CD14-positive monocyte (primary cell): ENCODE measurements at regions not wholly inside any gene's neighbourhood (a gene's known extent, or its start where the extent isn't known, plus 50 kb on each side); places are given as distances from the start of the nearest gene placed in this dataset.

Experiments used
- DNase-seq, 3 donors: peaks; one replicate each; pipeline ENCODE4 v3.0.0-alpha.2; 2011 to 2022
- H2AFZ ChIP-seq: 2 replicates; pipeline ENCODE4 v1.6.0; 2012; ENCODE audit warnings: mild to moderate bottlenecking, low read depth, low read length, inconsistent platforms; ENCODE audit not compliant: insufficient read depth, poor library complexity, severe bottlenecking
- H3K27ac ChIP-seq, 2 donors: 1 replicate in 1 of 2; 2 replicates in 1 of 2; pipeline ENCODE4 v1.5.1; 2012 to 2013; ENCODE audit warnings: low read length in 2 of 2, control low read depth in 1 of 2, inconsistent platforms in 1 of 2, low read depth in 1 of 2, mild to moderate bottlenecking in 1 of 2
- H3K27me3 ChIP-seq, 2 donors: one replicate each; pipeline versions ENCODE4 v1.6.0 to v1.6.1; 2011 to 2013; ENCODE audit warnings: low read length in 2 of 2; ENCODE audit not compliant: control insufficient read depth in 2 of 2, insufficient read depth in 2 of 2
- H3K36me3 ChIP-seq, 2 donors: replicated peaks in 1 of 2; 1 replicate in 1 of 2; 2 replicates in 1 of 2; pipeline versions ENCODE4 v1.5.1 to v1.6.1; 2012 to 2013; ENCODE audit warnings: low read length in 2 of 2, control low read depth in 1 of 2, inconsistent platforms in 1 of 2, mild to moderate bottlenecking in 1 of 2; ENCODE audit not compliant: insufficient read depth in 2 of 2, control insufficient read depth in 1 of 2
- H3K4me1 ChIP-seq, 2 donors: 1 replicate in 1 of 2; 2 replicates in 1 of 2; pipeline versions ENCODE4 v1.5.1 to v1.6.1; 2012 to 2013; ENCODE audit warnings: low read length in 2 of 2, control low read depth in 1 of 2, inconsistent platforms in 1 of 2, mild to moderate bottlenecking in 1 of 2, moderate library complexity in 1 of 2; ENCODE audit not compliant: insufficient read depth in 2 of 2, control insufficient read depth in 1 of 2
- H3K4me2 ChIP-seq: replicated peaks from 2 replicates; pipeline ENCODE3; 2012; ENCODE audit warnings: low read length, moderate library complexity, mild to moderate bottlenecking; ENCODE audit not compliant: poor library complexity, severe bottlenecking; ENCODE audit errors: extremely low read depth
- H3K4me3 ChIP-seq, 3 experiments: fragments of 200-600 bp in 1 of 3; sonication (generic) in 1 of 3; replicated peaks in 1 of 3; 1 replicate in 2 of 3; 2 replicates in 1 of 3; pipeline ENCODE4 v1.5.1; 2011 to 2013; ENCODE audit warnings: low read length in 3 of 3, mild to moderate bottlenecking in 3 of 3, control low read depth in 2 of 3, low read depth in 2 of 3, inconsistent platforms in 1 of 3, moderate library complexity in 1 of 3
- H3K79me2 ChIP-seq: 2 replicates; pipeline ENCODE4 v1.6.0; 2012; ENCODE audit warnings: mild to moderate bottlenecking, control low read depth, inconsistent platforms, low read length, moderate library complexity; ENCODE audit not compliant: insufficient read depth
- H3K9ac ChIP-seq: 2 replicates; pipeline ENCODE4 v1.6.0; 2017; ENCODE audit warnings: low read length, mild to moderate bottlenecking; ENCODE audit not compliant: insufficient read depth, poor library complexity, severe bottlenecking
- H3K9me3 ChIP-seq, 2 donors: replicated peaks in 1 of 2; 1 replicate in 1 of 2; 2 replicates in 1 of 2; pipeline versions ENCODE4 v1.5.1 to v1.6.1; 2012 to 2013; ENCODE audit warnings: low read length in 2 of 2, control low read depth in 1 of 2; ENCODE audit not compliant: control insufficient read depth in 1 of 2, insufficient read depth in 1 of 2
- H4K20me1 ChIP-seq: 2 replicates; pipeline ENCODE4 v1.6.0; 2012; ENCODE audit warnings: mild to moderate bottlenecking, low read length, control low read depth, moderate library complexity; ENCODE audit not compliant: insufficient read depth
- H3K27ac Mint-ChIP-seq, 7 donors: one replicate each; pipeline ENCODE4 v1.8.0; 2020; ENCODE audit warnings: mild to moderate bottlenecking in 7 of 7, mixed read lengths in 7 of 7, moderate library complexity in 6 of 7, inconsistent platforms in 2 of 7
- H3K27me3 Mint-ChIP-seq, 3 donors: one replicate each; pipeline ENCODE4 v1.8.0; 2021 to 2022; ENCODE audit warnings: low read depth in 3 of 3, mild to moderate bottlenecking in 3 of 3, mixed read lengths in 3 of 3, moderate library complexity in 3 of 3, inconsistent platforms in 1 of 3
- H3K36me3 Mint-ChIP-seq, 2 donors: one replicate each; pipeline ENCODE4 v1.8.0; 2020; ENCODE audit warnings: mixed read lengths in 2 of 2, inconsistent platforms in 1 of 2, mild to moderate bottlenecking in 1 of 2
- H3K4me1 Mint-ChIP-seq: one replicate; pipeline ENCODE4 v1.8.0; 2020; ENCODE audit warnings: mild to moderate bottlenecking, mixed read lengths
- H3K4me3 Mint-ChIP-seq, 2 donors: one replicate each; pipeline ENCODE4 v1.8.0; 2020; ENCODE audit warnings: mild to moderate bottlenecking in 2 of 2, mixed read lengths in 2 of 2, moderate library complexity in 1 of 2
- H3K9me3 Mint-ChIP-seq, 7 donors: one replicate each; pipeline ENCODE4 v1.8.0; 2020 to 2022; ENCODE audit warnings: mixed read lengths in 7 of 7, mild to moderate bottlenecking in 6 of 7, moderate library complexity in 6 of 7, inconsistent platforms in 2 of 7
- WGBS: methylation state at CpG from one replicate; pipeline ENCODE4 v1.1.5; 2013; ENCODE audit warnings: missing lambda C conversion rate; ENCODE audit not compliant: insufficient coverage; 5-methylcytosine and 5-hydroxymethylcytosine counted together
- intact Hi-C, 2 donors: fragments of 100-400 bp; cut with micrococcal nuclease; formaldehyde crosslinking; loops; one replicate each; pipeline versions ENCODE4 v1.15.0 to v1.15.1; 2023
- TF ChIP-seq, protein P1 (sequence below): fragments of 200-600 bp; IDR thresholded peaks from one replicate; pipeline ENCODE4 v1.8.0; 2022; ENCODE audit warnings: antibody characterized with exemption, mild to moderate bottlenecking

DNA sequence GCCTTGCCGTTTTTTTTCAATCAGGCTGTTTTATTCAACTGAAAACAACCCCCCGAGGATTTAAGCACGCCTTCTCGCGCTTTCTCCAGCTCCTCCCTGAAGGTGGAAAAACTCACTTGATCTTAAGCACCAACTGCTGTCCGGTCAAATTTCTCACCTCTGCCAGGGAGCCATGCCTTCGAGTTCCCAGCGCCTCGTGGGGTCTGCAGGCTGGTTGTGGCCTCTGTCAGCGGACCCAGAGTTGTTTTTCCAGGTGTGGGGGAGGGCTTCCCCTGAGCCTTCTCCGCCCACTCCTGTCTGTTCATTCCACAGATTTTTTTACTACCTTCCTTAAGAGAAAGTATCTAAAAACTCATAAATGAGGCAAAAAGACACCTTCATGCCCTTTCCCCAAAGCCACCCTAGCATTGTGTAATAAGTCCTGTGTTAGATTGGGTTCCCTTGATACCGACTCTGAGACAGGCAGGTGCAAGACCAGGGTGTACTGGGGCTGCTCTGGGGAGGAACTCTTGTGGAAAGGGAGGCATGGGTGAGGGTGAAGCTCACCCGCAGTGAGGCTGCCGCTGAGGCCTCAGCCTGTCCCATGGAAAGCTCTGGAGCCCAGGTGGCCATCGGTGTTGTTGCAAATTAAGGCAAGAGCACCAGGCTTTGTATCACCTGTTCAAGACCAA lies 101.6 kb downstream of the AXIN2 start:
- Histone ChIP-seq H3K4me3 (no peak overlapping the region), H3K27ac (no peak overlapping the region), H4K20me1 (no peaks in the 10 kb centered on the region), H3K36me3 (no peaks in the 10 kb centered on the region), H3K9me3 (no peaks in the 10 kb centered on the region), H3K27me3 (no peaks in the 10 kb centered on the region), H3K9ac (no peak overlapping the region), H2AFZ (no peak overlapping the region), H3K4me1 (no peaks in the 10 kb centered on the region), H3K4me2 (no peak overlapping the region), H3K79me2 (no peaks in the 10 kb centered on the region)
- H3K27ac Mint-ChIP-seq, result no peak overlapping the region
- no peaks in the 10 kb centered on the region for H3K4me1 Mint-ChIP-seq
- H3K9me3 Mint-ChIP-seq, result peaks cover 0 to 6% (median 0%) of the 10 kb centered on the region in 7 donors
- TF ChIP-seq, protein P1, sequence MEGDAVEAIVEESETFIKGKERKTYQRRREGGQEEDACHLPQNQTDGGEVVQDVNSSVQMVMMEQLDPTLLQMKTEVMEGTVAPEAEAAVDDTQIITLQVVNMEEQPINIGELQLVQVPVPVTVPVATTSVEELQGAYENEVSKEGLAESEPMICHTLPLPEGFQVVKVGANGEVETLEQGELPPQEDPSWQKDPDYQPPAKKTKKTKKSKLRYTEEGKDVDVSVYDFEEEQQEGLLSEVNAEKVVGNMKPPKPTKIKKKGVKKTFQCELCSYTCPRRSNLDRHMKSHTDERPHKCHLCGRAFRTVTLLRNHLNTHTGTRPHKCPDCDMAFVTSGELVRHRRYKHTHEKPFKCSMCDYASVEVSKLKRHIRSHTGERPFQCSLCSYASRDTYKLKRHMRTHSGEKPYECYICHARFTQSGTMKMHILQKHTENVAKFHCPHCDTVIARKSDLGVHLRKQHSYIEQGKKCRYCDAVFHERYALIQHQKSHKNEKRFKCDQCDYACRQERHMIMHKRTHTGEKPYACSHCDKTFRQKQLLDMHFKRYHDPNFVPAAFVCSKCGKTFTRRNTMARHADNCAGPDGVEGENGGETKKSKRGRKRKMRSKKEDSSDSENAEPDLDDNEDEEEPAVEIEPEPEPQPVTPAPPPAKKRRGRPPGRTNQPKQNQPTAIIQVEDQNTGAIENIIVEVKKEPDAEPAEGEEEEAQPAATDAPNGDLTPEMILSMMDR, result no peak
- H3K27me3 Mint-ChIP-seq, result peaks cover 7 to 18% (median 13%) of the 10 kb centered on the region in 3 donors
- 64% methylated on average over 6 of the region's 15 CpGs for WGBS
- H3K36me3 Mint-ChIP-seq, result no peaks in the 10 kb centered on the region
- intact Hi-C loops, result no loop called here
- no peak for DNase-seq
- no peak overlapping the region for H3K4me3 Mint-ChIP-seq

- no peaks in the 10 kb centered on the region for H3K9me3 ChIP-seq
- Mint-ChIP-seq H3K9me3 (peaks cover 0 to 4% (median 0%) of the 10 kb centered on the region in 7 donors), H3K4me1 (no peaks in the 10 kb centered on the region), H3K27ac (no peak overlapping the region), H3K27me3 (peaks cover 5 to 14% (median 13%) of the 10 kb centered on the region in 3 donors), H3K36me3 (no peaks in the 10 kb centered on the region), H3K4me3 (no peak overlapping the region)
- H3K4me1 ChIP-seq, result no peaks in the 10 kb centered on the region
- TF ChIP-seq, protein P1, result no peak
- no peaks in the 10 kb centered on the region for H3K36me3 ChIP-seq
- no peak overlapping the region for H3K27ac ChIP-seq
- H3K79me2 ChIP-seq, result no peaks in the 10 kb centered on the region
- H2AFZ ChIP-seq, result no peak overlapping the region
- no peaks in the 10 kb centered on the region for H4K20me1 ChIP-seq
- H3K9ac ChIP-seq, result no peak overlapping the region
- DNase-seq, result no peak
- H3K4me3 ChIP-seq, result no peak overlapping the region
- 85% methylated on average over 5 of the region's 11 CpGs for WGBS
- H3K27me3 ChIP-seq, result no peaks in the 10 kb centered on the region
- H3K4me2 ChIP-seq, result no peak overlapping the region
- intact Hi-C loops, result no loop called here
These were observed 103.7 kb downstream of the AXIN2 start for GRCh38 chr17:65457635-65458257.
